Liver (tissue), 3 donors: ENCODE measurements at regions not wholly inside any gene's neighbourhood (a gene's known extent, or its start where the extent isn't known, plus 50 kb on each side); places are given as distances from the start of the nearest gene placed in this dataset.

Source experiments
- TAF1 ChIP-seq: conservative IDR thresholded peaks from 2 replicates; pipeline ENCODE4 v1.6.1; 2016; ENCODE audit warnings: antibody characterized with exemption, mild to moderate bottlenecking
- TF ChIP-seq, protein P1 (sequence below): fragments of 150-350 bp; IDR thresholded peaks from 2 replicates; pipeline ENCODE4 v1.5.1; 2017; ENCODE audit warnings: improper control_type of control experiment, low read depth, low read length; ENCODE audit not compliant: missing input control
- TF ChIP-seq, protein P2 (sequence below): IDR thresholded peaks from 2 replicates; pipeline ENCODE4 v1.6.1; 2016; ENCODE audit warnings: antibody characterized with exemption, mild to moderate bottlenecking
- TF ChIP-seq, protein P3 (sequence below): IDR thresholded peaks from 2 replicates; pipeline ENCODE4 v1.6.1; 2016; ENCODE audit warnings: antibody characterized with exemption
- donor health status: healthy.
- donor health status: healthy.

DNA sequence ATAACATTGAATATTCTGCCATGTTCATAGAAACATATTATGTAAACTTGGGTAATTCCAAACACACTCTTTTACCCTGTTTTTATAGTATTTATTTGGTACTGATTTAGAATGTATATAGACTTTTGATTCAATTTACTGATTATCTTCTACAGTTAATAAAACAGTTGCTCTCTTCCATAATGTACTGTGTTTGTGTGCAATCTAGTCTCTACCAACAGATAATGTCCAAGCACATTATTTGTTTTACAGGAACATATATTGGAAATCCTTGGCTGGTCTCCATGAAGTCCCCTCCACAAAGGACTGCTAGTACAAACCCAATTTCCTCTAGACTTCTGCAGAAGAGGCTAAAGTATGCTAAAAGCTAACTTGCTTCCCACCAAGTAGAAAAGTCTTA lies 386.6 kb downstream of the RND3 start:
- TF ChIP-seq, protein P1, sequence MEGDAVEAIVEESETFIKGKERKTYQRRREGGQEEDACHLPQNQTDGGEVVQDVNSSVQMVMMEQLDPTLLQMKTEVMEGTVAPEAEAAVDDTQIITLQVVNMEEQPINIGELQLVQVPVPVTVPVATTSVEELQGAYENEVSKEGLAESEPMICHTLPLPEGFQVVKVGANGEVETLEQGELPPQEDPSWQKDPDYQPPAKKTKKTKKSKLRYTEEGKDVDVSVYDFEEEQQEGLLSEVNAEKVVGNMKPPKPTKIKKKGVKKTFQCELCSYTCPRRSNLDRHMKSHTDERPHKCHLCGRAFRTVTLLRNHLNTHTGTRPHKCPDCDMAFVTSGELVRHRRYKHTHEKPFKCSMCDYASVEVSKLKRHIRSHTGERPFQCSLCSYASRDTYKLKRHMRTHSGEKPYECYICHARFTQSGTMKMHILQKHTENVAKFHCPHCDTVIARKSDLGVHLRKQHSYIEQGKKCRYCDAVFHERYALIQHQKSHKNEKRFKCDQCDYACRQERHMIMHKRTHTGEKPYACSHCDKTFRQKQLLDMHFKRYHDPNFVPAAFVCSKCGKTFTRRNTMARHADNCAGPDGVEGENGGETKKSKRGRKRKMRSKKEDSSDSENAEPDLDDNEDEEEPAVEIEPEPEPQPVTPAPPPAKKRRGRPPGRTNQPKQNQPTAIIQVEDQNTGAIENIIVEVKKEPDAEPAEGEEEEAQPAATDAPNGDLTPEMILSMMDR: no peak
- TF ChIP-seq, protein P2, sequence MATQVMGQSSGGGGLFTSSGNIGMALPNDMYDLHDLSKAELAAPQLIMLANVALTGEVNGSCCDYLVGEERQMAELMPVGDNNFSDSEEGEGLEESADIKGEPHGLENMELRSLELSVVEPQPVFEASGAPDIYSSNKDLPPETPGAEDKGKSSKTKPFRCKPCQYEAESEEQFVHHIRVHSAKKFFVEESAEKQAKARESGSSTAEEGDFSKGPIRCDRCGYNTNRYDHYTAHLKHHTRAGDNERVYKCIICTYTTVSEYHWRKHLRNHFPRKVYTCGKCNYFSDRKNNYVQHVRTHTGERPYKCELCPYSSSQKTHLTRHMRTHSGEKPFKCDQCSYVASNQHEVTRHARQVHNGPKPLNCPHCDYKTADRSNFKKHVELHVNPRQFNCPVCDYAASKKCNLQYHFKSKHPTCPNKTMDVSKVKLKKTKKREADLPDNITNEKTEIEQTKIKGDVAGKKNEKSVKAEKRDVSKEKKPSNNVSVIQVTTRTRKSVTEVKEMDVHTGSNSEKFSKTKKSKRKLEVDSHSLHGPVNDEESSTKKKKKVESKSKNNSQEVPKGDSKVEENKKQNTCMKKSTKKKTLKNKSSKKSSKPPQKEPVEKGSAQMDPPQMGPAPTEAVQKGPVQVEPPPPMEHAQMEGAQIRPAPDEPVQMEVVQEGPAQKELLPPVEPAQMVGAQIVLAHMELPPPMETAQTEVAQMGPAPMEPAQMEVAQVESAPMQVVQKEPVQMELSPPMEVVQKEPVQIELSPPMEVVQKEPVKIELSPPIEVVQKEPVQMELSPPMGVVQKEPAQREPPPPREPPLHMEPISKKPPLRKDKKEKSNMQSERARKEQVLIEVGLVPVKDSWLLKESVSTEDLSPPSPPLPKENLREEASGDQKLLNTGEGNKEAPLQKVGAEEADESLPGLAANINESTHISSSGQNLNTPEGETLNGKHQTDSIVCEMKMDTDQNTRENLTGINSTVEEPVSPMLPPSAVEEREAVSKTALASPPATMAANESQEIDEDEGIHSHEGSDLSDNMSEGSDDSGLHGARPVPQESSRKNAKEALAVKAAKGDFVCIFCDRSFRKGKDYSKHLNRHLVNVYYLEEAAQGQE: no peak
- TF ChIP-seq, protein P3, sequence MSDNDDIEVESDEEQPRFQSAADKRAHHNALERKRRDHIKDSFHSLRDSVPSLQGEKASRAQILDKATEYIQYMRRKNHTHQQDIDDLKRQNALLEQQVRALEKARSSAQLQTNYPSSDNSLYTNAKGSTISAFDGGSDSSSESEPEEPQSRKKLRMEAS: no peak
- no peak for TF ChIP-seq TAF1
